Lower leg skin (tissue), 3 donors: ENCODE measurements at regions not wholly inside any gene's neighbourhood (a gene's known extent, or its start where the extent isn't known, plus 50 kb on each side); places are given as distances from the start of the nearest gene placed in this dataset.

Source experiments
- POLR2A ChIP-seq, 2 donors: fragments of 450-650 bp; IDR thresholded peaks; one replicate each; pipeline ENCODE4 v1.6.1; 2016 to 2017; ENCODE audit warnings: antibody characterized with exemption in 2 of 2, mild to moderate bottlenecking in 1 of 2, moderate library complexity in 1 of 2
- TF ChIP-seq, protein P1 (sequence below), 3 donors: fragments of 450-650 bp; IDR thresholded peaks; one replicate each; pipeline ENCODE4 v1.5.1; 2016; ENCODE audit warnings: antibody characterized with exemption in 3 of 3, mild to moderate bottlenecking in 3 of 3, moderate library complexity in 2 of 3

- TF ChIP-seq, protein P1, sequence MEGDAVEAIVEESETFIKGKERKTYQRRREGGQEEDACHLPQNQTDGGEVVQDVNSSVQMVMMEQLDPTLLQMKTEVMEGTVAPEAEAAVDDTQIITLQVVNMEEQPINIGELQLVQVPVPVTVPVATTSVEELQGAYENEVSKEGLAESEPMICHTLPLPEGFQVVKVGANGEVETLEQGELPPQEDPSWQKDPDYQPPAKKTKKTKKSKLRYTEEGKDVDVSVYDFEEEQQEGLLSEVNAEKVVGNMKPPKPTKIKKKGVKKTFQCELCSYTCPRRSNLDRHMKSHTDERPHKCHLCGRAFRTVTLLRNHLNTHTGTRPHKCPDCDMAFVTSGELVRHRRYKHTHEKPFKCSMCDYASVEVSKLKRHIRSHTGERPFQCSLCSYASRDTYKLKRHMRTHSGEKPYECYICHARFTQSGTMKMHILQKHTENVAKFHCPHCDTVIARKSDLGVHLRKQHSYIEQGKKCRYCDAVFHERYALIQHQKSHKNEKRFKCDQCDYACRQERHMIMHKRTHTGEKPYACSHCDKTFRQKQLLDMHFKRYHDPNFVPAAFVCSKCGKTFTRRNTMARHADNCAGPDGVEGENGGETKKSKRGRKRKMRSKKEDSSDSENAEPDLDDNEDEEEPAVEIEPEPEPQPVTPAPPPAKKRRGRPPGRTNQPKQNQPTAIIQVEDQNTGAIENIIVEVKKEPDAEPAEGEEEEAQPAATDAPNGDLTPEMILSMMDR (IDR thresholded peaks at IDR 0.05), result no peak
- no peak for TF ChIP-seq POLR2A (IDR thresholded peaks at IDR 0.05)
Observed at GRCh38 chr10:11672836-11673235, 61.4 kb upstream of the USP6NL start.
